ENCODE measurements at regions not wholly inside any gene's neighbourhood (a gene's known extent, or its start where the extent isn't known, plus 50 kb on each side); places are given as distances from the start of the nearest gene placed in this dataset.

- Histone ChIP-seq H3K27me3 (no peaks in the 10 kb centered on the region), H3K4me1 (no peaks in the 10 kb centered on the region), H3K27ac (no peak overlapping the region), H3K9me3 (no peaks in the 10 kb centered on the region), H3K36me3 (no peaks in the 10 kb centered on the region), H3K4me3 (no peak overlapping the region)
- TF ChIP-seq POLR2A (IDR thresholded peaks at IDR 0.05), result no peak
- DNase-seq (ENCODE audit: low spot score in 2 of 2), result no peak
- intact Hi-C loops (cut with DNase I; ENCODE audit: low total_unique reads), result no loop called here
These were observed 827.5 kb downstream of the ADCYAP1 start for GRCh38 chr18:1732143-1732542.

- no peak for TF ChIP-seq POLR2AphosphoS5 (IDR thresholded peaks at IDR 0.05)
- no peak for TF ChIP-seq POLR2A (IDR thresholded peaks at IDR 0.05)
- no peak for TF ChIP-seq CTCF (IDR thresholded peaks at IDR 0.05)
- Histone ChIP-seq H3K4me3 (no peak overlapping the region), H3K9me3 (no peaks in the 10 kb centered on the region), H3K36me3 (no peaks in the 10 kb centered on the region), H3K4me1 (no peaks in the 10 kb centered on the region), H3K27ac (no peak overlapping the region), H3K27me3 (no peaks in the 10 kb centered on the region)
- DNase-seq (ENCODE audit: low spot score in 2 of 2), result no peak
- intact Hi-C loops (cut with DNase I; ENCODE audit: low total_unique reads), result no loop called here
These were observed 825.2 kb downstream of the METTL4 start for GRCh38 chr18:1746131-1746530.

GRCh38 chr18:1751249-1751648, 820.1 kb downstream of the METTL4 start:
- H3K27me3 ChIP-seq, result no peaks in the 10 kb centered on the region
- intact Hi-C loops (cut with DNase I; ENCODE audit: low total_unique reads), result no loop called here

GRCh38 chr18:1760901-1761300, 810.4 kb downstream of the METTL4 start:
- Histone ChIP-seq H3K36me3 (no peaks in the 10 kb centered on the region), H3K9me3 (no peaks in the 10 kb centered on the region), H3K27me3 (no peaks in the 10 kb centered on the region), H3K4me3 (no peak overlapping the region), H3K27ac (no peak overlapping the region), H3K4me1 (no peaks in the 10 kb centered on the region)
- DNase-seq (ENCODE audit: low spot score in 2 of 2), result no peak
- intact Hi-C loops (cut with DNase I; ENCODE audit: low total_unique reads), result no loop called here
- TF ChIP-seq CTCF (IDR thresholded peaks at IDR 0.05), result no peak
- no peak for TF ChIP-seq POLR2AphosphoS5 (IDR thresholded peaks at IDR 0.05)
- TF ChIP-seq POLR2A (IDR thresholded peaks at IDR 0.05), result no peak

More at GRCh38 chr18:1751249-1751648, 820.1 kb downstream of the METTL4 start:
- H3K4me1 ChIP-seq, result no peaks in the 10 kb centered on the region
- H3K9me3 ChIP-seq, result no peaks in the 10 kb centered on the region
- no peak overlapping the region for H3K27ac ChIP-seq
- DNase-seq (ENCODE audit: low spot score in 2 of 2), result no peak
- H3K36me3 ChIP-seq, result no peaks in the 10 kb centered on the region
- no peak overlapping the region for H3K4me3 ChIP-seq
- TF ChIP-seq POLR2A (IDR thresholded peaks at IDR 0.05) (no peak), CTCF (IDR thresholded peaks at IDR 0.05) (no peak), POLR2AphosphoS5 (IDR thresholded peaks at IDR 0.05) (no peak)

- Histone ChIP-seq H3K4me3 (no peak overlapping the region), H3K27me3 (no peaks in the 10 kb centered on the region), H3K27ac (no peak overlapping the region), H3K9me3 (no peaks in the 10 kb centered on the region), H3K4me1 (no peaks in the 10 kb centered on the region), H3K36me3 (no peaks in the 10 kb centered on the region)
- TF ChIP-seq CTCF (IDR thresholded peaks at IDR 0.05), result no peak
- TF ChIP-seq POLR2AphosphoS5 (IDR thresholded peaks at IDR 0.05), result no peak
- TF ChIP-seq POLR2A (IDR thresholded peaks at IDR 0.05), result no peak
- no peak for DNase-seq (ENCODE audit: low spot score in 2 of 2)
- intact Hi-C loops (cut with DNase I; ENCODE audit: low total_unique reads), result no loop called here
These were observed 797.0 kb downstream of the METTL4 start for GRCh38 chr18:1774261-1774660.

GRCh38 chr18:1777843-1778242, 793.5 kb downstream of the METTL4 start:
- H3K36me3 ChIP-seq, result no peaks in the 10 kb centered on the region
- H3K27me3 ChIP-seq, result no peaks in the 10 kb centered on the region
- DNase-seq (ENCODE audit: low spot score in 2 of 2), result no peak
- H3K4me3 ChIP-seq, result no peak overlapping the region
- no peaks in the 10 kb centered on the region for H3K9me3 ChIP-seq
- no peak for TF ChIP-seq CTCF (IDR thresholded peaks at IDR 0.05)
- TF ChIP-seq POLR2A (IDR thresholded peaks at IDR 0.05), result no peak
- no peak for TF ChIP-seq POLR2AphosphoS5 (IDR thresholded peaks at IDR 0.05)
- no peaks in the 10 kb centered on the region for H3K4me1 ChIP-seq
- no peak overlapping the region for H3K27ac ChIP-seq
- intact Hi-C loops (cut with DNase I; ENCODE audit: low total_unique reads), result no loop called here

Measured in breast epithelium (tissue), 4 donors.